Uterus (tissue), 2 donors: ENCODE measurements at regions not wholly inside any gene's neighbourhood (a gene's known extent, or its start where the extent isn't known, plus 50 kb on each side); places are given as distances from the start of the nearest gene placed in this dataset.

Experiments used
- POLR2A ChIP-seq, 2 donors: fragments of 450-650 bp; IDR thresholded peaks; one replicate each; pipeline ENCODE4 v1.6.1; 2016; ENCODE audit warnings: antibody characterized with exemption in 2 of 2, mild to moderate bottlenecking in 1 of 2, moderate library complexity in 1 of 2
- TF ChIP-seq, protein P1 (sequence below), 4 experiments: fragments of 200-600 bp in 2 of 4; fragments of 450-650 bp in 2 of 4; sonication (generic) in 2 of 4; IDR thresholded peaks; one replicate each; pipeline ENCODE4 v1.5.1; 2016 to 2019; ENCODE audit warnings: antibody characterized with exemption in 4 of 4, mild to moderate bottlenecking in 2 of 4, moderate library complexity in 1 of 4

GRCh38 chr14:34338056-34338455 lies 124.0 kb downstream of the SPTSSA start:
- TF ChIP-seq, protein P1, sequence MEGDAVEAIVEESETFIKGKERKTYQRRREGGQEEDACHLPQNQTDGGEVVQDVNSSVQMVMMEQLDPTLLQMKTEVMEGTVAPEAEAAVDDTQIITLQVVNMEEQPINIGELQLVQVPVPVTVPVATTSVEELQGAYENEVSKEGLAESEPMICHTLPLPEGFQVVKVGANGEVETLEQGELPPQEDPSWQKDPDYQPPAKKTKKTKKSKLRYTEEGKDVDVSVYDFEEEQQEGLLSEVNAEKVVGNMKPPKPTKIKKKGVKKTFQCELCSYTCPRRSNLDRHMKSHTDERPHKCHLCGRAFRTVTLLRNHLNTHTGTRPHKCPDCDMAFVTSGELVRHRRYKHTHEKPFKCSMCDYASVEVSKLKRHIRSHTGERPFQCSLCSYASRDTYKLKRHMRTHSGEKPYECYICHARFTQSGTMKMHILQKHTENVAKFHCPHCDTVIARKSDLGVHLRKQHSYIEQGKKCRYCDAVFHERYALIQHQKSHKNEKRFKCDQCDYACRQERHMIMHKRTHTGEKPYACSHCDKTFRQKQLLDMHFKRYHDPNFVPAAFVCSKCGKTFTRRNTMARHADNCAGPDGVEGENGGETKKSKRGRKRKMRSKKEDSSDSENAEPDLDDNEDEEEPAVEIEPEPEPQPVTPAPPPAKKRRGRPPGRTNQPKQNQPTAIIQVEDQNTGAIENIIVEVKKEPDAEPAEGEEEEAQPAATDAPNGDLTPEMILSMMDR (IDR thresholded peaks at IDR 0.05), result no peak
- TF ChIP-seq POLR2A (IDR thresholded peaks at IDR 0.05), result no peak
